HG03469 (cell line): ENCODE measurements at regions not wholly inside any gene's neighbourhood (a gene's known extent, or its start where the extent isn't known, plus 50 kb on each side); places are given as distances from the start of the nearest gene placed in this dataset.

Source experiments
- ATAC-seq: cut with Tn5 transposase; IDR thresholded peaks from one replicate; pipeline ENCODE4 v1.9.1; 2021; ENCODE audit warnings: mild to moderate bottlenecking, moderate library complexity, moderate number of reproducible peaks; ENCODE audit not compliant: unreplicated experiment

DNA sequence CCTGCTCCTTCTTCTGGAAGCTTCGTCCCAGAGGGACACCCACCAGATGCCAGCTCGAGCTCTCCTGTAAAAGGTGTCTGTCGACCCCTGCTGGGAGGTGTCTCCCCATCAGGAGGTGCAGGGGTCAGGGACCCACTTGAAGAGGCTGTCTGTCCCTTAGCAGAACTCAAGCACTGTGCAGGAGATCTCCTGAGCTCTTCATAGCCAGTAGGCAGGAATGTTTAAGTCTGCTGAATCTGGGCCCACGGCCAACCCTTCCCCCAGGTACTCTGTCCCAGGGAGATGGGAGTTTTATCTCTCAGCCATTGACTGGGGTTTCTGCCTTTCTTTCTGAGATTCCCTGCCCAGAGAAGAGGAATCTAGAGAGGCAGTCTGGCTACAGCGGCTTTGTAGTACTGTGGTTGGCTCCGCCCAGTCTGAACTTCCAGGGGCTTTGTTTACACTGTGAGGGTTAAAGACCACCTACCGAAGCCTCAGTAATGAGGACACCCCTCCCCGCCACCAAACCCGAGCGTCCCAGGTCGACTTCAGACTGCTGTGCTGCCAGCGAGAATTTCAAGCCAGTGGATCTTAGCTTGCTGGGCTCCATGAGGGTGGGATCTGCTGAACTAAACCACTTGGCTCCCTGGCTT lies 1383.0 kb upstream of the TENM3 start:
- no peak for ATAC-seq

DNA sequence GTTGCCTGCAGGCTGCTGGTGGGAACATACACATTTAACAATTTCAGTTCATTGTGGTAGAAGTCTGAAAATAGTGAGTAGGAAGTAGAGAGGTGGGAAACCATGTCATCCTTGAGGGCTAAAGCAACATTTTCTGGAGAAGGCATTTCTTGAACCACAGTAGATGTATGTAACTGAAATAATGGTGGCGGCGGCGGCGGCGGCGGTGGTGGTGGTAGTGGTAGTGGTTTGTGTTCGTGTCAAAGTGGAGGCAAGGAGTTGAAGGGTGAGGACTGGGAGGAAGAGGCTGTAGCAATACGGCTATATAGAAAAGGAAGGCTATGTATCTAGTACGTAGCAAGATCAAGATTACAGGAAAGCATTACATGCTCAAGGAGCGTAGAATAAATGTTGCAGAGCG lies 1381.6 kb upstream of the TENM3 start:
- ATAC-seq: no peak

DNA sequence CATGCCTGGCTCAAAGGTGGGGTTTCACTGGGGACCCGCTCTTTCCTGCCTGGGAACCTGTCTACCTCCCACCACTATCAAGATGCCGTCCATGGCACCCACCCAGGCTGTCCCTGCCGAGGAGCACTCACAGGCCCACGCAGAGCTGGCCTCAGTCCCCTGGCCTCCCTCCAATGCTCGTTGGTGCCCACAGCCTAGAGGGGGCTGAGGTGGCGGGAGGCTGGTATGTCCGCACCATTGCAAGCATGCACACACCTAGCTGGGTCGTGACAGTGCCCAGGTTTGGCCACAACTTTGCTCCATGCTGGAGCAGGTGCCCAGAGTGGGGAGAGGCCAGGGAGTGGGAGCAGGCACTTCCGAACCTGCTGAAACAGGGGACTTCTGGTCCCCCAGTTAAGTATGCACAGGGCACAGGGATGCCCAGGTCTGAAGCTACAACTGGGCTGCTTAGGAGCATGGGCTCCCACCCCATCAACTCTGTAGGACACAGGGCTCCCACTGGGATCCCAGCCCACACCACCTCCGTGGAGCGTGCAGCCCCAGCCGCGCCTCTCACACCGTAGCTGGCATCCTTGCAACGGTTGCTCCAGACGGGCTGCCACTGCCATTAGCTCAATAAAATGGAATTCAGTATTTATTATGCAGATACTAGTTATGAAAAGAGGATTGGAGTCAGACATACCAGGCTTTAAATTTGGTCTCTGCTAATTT lies 1376.1 kb upstream of the TENM3 start:
- ATAC-seq: no peak

DNA sequence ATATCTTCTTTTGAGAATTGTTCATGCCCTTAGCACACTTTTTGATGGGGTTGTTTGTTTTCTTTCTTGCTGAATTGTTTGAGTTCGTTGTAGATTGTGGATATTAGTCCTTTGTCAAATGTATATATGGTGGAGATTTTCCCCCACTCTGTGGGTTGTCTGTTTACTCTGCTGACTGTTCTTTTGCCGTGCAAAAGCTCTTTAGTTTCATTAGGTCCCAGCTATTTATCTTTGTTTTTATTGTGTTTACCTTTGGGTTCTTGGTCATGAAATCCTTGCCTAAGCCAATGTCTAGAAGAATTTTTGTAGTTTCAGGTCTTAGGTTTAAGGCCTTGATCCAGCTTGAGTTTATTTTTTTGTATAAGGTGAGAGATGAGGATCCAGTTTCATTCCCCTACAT lies 1372.6 kb upstream of the TENM3 start:
- no peak for ATAC-seq

DNA sequence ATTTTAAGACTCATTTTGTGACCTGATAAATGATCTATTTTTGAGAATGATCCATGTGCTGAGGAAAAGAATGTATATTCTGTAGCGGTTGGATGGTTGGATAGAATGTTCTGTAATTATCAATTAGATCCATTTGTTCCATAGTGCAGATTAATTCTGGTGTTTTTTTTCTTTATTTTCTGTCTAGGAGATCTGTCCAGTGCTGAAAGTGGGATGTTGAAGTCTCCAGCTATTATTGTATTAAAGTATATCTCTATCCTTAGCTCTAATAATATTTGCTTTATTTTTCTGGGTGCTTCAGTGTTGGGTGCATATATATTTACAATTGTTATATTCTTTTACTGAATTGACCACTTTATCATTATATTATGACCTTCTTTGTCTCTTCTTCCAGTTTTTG lies 1344.9 kb upstream of the TENM3 start:
- ATAC-seq: no peak

DNA sequence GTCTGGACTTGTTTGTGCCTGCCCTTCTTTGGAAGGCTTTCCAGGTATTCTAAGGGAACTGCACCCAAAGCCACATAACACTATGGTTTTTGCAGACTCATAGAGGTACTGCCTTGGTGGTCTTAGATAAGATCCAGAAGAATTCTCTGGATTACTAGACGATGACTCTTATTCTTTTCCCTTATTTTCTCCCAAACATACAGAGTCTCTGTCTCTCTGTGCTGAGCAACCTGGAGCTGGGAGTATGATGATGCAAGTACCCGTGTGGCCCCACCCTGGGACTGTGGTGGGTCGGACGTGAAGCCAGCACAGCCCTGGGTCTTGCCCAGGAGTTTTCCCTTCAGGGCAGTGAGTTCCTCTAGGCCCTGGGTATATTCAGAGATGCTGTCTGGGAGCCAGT lies 1342.4 kb upstream of the TENM3 start:
- ATAC-seq: no peak

DNA sequence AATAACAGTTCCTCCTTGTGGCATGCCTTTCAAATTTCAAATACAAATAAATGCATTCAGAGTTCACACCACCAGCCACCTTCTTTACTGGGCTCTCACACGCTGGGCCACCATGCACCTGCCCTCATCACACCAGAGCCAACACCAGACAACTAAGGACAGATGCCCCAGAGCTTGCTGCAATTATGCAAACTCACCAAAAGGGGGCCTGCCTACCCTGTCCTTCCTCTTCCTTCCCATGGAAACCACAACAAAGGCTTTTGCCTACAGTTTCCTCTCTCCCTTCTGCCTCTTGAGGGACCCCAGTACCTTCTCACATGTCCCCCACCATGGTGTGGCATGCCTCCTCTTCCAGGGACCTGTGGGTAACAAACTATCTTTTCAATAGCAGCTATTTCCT lies 1333.9 kb upstream of the TENM3 start:
- no peak for ATAC-seq

DNA sequence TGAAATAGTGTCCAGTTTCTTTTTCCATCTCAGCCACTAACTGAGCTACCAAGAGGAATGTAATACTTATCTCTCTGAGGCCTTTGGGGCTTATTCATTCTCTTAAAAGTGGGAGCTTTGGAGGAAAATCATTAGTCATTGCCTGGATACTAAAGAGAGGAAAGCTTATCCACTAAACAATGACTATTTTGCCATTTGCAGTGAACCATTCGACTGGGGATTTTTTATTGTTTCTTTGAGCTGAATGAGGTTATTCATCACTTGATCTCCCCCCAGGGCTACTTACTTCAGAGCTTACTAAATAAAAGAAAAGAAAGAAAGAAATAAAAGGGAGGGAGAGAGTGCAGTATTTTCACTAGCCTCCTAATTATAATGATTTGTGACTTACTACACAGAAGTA lies 1329.5 kb upstream of the TENM3 start:
- ATAC-seq: no peak

DNA sequence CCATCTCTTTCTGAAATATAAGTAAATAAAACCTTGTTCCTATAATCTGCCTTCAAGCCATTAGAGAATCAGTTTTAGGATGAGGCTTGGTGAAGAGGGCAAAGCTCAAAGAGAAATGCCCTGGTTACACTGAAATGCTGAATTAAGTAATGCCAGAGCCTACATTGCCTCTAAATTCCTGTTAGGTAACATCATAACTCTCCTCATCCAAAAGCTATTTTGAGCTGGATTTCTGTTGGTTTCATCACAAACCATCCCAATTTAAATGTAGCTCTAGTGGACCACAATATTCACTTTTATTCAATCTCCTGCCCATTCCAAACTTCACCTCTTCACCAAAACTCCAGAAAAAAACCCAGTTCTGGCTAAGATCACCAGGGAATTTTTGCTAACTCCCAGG lies 1319.7 kb upstream of the TENM3 start:
- ATAC-seq: no peak

DNA sequence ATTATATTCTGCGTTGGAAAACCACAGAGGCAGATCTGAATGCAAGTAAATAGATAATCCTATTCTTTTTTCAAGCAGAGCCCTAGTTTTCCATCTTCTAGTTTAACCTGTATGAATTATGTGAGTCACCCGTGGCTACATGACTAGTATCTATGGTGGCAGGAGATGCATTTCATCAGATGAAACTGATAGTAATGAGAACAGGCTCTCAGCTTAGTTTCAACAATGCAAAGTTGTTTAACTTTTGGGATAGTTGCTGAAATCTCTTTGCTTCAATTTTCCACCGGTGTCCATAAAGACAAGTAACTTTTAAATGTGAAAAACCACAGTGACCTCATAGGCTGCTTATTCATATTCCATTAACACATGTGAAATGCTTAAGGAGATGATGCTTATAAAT lies 1317.4 kb upstream of the TENM3 start:
- ATAC-seq: no peak

DNA sequence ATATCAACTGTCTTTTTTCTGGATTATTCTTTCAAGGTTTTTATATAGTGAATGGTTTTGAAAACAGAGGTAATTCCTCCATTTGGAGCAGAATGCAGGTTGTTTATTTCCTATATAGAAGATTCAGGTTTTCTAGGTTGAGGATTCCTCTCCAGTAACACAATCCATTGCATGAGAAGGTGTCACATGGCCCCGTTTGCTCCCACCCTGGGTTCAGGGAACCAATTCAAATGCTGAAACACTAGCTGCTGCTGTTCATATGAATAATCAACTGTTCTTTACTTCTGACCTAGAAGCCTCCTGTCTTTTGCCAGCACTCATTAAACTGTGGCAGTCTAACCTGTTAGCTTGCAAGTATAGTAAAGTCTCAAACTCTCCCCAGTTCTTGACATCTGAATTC lies 1316.9 kb upstream of the TENM3 start:
- ATAC-seq: no peak

DNA sequence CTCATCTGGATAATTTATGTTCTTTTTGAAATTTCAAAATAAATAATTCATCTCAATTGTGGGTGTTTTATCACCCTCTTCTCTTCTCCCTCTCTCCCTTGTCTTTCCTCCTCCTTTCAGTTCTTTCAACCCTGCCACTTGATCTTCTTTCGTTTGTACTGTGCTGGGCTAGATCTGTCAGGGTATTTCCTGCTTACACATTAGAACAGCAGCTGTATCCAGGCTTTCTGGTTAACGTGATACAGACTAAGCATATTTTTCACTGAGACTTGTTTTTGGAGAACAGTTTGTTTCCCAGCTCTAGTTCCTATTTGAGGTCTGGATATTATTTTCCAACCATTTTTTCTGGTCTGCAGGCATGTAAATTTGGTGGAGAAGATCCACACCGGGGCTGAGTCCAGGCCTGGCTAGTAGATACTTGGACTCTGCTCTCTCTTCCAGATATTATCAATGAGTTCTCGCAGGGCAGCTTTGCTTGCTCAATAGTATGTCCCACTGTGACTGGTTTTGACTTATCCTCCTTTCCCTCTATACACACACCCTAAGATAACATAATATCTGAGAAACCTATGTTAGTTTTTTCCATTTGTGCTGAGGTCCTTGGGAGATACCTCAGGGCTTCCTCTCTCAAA lies 1310.7 kb upstream of the TENM3 start:
- no peak for ATAC-seq

DNA sequence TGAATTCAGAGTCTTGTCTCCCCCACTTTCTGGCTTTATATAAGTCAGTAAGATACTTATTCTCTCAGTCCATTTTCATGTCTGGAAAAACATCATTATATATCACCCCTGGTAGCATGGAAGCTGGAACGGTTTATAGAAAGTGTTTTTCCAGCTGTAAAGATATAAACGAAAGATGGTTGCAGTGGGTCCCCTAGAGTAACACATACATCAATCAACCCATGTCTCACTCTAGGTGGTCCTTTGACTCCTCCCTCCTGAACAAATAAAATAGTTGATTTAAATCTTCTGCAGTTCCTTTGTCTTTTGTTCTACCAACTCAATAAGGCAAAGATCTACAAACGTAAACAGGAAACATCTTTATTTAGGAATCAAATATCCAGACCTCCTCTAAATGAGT lies 1306.1 kb upstream of the TENM3 start:
- ATAC-seq: no peak

DNA sequence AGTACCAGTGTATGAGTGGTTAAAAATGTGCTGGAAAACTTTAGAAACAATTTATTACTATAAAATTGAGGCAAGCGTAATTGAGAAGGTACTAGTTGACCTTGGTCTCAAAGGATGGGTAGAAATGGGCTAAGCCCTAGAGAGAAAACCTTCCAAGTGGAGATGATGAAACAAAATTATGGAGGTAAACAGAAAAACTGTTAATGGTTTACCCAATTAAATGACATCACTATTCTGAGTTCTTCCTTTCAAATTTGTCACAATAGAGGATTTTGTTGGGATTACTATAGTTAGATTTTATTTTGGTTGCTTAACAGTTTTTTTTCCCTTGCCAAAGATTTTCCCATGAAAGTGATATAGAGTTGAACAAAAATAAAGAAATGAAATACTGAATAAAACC lies 1302.5 kb upstream of the TENM3 start:
- no peak for ATAC-seq

DNA sequence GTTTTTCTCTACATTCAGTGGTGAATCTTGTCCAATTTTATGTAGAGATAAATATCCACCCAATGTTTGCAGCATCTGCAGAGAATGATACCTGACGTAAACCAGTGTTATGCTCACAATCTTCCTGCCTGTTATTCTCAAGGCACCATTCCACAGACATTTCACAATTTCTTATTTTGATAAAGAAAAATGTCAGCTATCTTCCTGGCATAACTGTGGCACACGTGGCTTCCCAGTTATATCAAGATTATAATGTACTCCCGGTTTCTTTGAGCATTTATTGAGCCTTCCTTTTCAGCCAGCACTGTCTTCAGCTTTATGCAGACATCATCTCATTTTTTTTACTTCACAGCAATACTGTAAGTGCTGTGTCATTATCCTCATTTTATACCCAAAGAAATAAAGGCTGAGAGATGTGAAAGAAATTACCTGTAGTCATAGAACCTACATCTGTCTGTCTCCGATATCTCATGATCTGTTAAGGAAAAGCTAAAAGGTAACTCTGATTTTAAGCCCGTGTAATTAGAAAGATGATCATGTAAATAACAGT lies 1300.8 kb upstream of the TENM3 start:
- ATAC-seq: no peak

DNA sequence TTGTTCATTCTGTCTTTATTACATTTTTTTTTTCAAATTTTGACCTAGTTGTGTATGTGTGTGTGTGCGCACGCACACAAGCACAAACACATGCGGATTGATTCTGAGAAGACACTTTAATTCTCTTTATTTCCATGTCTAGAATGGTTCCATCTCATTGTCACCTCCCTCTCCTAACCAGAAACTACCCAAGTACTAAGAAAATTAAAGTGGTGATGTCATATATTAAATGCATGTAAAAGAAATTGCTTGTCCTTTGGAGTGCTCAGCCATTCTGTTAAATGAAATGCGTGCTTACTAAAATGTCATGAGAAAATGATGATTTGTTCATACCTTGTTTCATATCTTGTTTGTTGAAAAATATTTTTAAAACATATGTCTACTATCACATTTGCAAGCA lies 1297.0 kb upstream of the TENM3 start:
- ATAC-seq: no peak

DNA sequence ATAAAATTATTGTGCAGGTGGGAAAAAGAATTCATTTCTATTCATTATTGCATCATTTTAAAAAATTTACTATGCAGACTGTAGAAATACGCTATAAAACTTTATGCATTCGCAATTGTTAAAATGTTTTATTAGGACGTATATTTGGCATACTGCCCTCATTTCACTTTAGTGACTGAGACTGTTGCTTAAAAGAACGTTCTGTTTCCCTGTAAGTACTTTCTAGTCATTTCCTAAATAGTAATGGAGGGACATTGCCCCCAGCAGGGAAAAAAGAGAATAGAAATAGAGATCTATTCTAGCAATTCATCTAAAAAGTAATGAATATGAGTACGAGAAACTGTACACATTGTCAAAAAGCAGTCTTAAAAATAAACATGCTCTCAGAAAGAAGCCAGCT lies 1295.8 kb upstream of the TENM3 start:
- ATAC-seq: no peak

DNA sequence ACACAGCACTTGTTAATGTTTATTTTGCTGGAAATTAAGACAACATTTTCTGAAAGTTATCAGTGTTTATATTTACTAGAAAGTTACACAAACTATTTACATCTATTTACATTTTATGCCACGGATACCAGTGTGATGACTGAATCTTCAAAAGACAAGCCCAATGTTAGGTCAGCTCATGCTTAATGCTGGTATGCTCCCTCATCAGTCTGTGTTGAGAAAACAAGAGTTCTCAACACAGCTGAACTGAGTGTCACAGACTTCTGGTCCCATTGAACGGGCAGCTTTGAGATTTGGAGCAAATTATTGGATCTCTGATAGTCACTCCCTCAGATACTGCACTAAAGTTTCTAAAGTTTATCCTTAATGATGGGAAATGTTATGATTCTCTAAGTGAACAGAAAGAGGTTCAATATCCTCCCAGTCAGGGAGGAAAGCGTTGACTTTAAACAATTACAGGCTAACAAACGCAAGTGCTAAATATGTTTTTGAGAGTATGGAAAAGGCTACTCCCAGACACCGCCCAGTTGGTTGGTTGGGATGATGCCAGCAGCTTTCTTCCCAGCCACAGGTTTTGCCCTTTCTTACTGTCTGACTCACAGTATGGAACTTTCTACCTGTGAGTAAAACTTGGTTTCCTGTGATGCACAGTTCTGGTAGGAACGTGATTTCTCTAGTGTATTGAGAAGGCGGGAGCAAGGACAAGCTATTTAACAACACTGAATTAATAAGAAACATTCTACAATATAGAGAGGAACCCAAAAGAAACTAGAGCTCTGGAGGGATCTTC lies 1293.6 kb upstream of the TENM3 start:
- ATAC-seq: no peak

DNA sequence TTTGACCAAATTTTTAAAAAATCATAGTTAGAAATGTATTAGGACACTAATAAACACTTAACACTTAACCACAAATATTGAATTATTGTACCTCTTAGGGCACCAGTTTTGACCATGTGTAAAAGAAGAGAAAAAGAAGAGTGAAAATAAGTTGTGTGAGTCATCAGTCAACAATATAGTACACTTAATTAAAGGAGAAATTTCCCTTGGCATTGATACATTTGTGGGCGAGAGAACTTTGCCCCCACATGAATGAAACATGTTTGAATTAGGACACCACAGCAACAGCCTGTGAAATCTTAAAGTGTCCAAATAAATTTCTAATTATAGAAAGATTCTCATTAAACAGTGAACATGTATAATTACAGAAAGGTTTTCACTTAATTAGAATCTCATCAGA lies 1292.8 kb upstream of the TENM3 start:
- no peak for ATAC-seq

DNA sequence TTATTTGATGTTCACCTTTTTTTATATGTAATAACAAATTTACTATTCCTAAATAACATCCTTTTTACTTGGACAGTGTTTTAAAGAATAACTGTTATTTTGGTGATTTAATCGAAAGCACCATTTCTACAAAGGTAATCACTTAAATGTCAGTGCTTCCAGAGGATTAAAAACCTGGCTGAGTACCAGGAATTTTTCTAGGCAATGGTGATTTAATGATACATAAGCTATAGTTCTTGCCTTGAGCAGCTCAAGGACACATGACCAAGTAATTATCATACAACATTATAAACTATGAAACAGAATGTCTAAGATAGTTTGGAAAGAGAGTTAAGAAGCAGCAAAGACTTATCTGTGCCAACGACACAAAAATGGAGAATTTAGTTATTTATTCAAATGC lies 1291.9 kb upstream of the TENM3 start:
- ATAC-seq: no peak

DNA sequence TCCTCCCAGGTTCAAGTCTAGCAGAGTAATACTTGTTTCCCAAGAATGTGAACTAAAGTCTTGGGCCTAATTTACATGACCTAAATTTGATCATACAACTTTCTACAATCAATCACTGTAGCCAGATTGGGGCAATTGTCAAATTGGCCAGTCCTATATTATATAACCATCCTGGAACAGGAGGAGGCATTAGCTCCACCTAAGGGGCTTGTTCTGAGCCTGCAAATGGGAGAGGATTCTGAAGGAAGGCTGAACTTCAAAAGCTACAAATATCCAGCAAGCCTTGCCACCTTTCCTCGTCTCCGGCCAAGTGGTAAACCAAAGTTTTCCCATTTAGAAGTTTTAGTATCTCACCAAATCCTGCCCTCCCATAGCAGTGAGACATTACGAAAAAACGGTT lies 1289.6 kb upstream of the TENM3 start:
- no peak for ATAC-seq
